Activated CD4-positive, alpha-beta T cell treated with anti-CD3 and anti-CD28 coated beads, Interleukin-10, Interleukin-2, amounts not matched to agents 100 ng/mL and 50 ng/mL, durations not matched to agents 16 hours and 8 hours (primary cell): ENCODE measurements at regions not wholly inside any gene's neighbourhood (a gene's known extent, or its start where the extent isn't known, plus 50 kb on each side); places are given as distances from the start of the nearest gene placed in this dataset.
"Not testable (repeated sequence)": the region's sequence is repeated elsewhere in the genome, so short reads cannot be mapped to it uniquely, and the experiment has no call there.

ENCODE experiments used
- DNase-seq: peaks from one replicate; pipeline ENCODE4 v3.0.0-alpha.2; 2020

- DNase-seq = no peak
Observed at GRCh38 chr5:115469904-115470516, 74.6 kb downstream of the FEM1C start.

GRCh38 chr5:115467628-115468027 lies 76.9 kb downstream of the FEM1C start:
- no peak for DNase-seq

GRCh38 chr5:115465431-115465830 lies 79.1 kb downstream of the FEM1C start:
- no peak for DNase-seq

GRCh38 chr5:115463983-115464382 lies 80.6 kb downstream of the FEM1C start:
- DNase-seq = no peak

- peak; percentile 88 for DNase-seq
Observed at GRCh38 chr5:115461506-115462290, 82.9 kb downstream of the FEM1C start.

GRCh38 chr5:115461093-115461492 lies 83.5 kb downstream of the FEM1C start:
- DNase-seq = peak; percentile 50

- peak; percentile 90 for DNase-seq
Observed at GRCh38 chr5:115460472-115460871, 84.1 kb downstream of the FEM1C start.

- peak; percentile 19 for DNase-seq
Observed at GRCh38 chr5:115459855-115460341, 84.7 kb downstream of the FEM1C start.

GRCh38 chr5:115458416-115458815 lies 86.2 kb downstream of the FEM1C start:
- DNase-seq = no peak

- no peak for DNase-seq
Observed at GRCh38 chr5:115458003-115458409, 86.6 kb downstream of the FEM1C start.

GRCh38 chr5:115457571-115457970 lies 87.0 kb downstream of the FEM1C start:
- DNase-seq = no peak

GRCh38 chr5:115456539-115457040 lies 88.0 kb downstream of the FEM1C start:
- no peak for DNase-seq

- no peak for DNase-seq
Observed at GRCh38 chr5:115456056-115456455, 88.5 kb downstream of the FEM1C start.

- no peak for DNase-seq
Observed at GRCh38 chr5:115455301-115455707, 89.3 kb downstream of the FEM1C start.

- no peak for DNase-seq
Observed at GRCh38 chr5:115453391-115454095, 91.0 kb downstream of the FEM1C start.

- no peak for DNase-seq
Observed at GRCh38 chr5:115452536-115453235, 91.9 kb downstream of the FEM1C start.

- no peak for DNase-seq
Observed at GRCh38 chr5:115452083-115452482, 92.5 kb downstream of the FEM1C start.

- peak; percentile 22 for DNase-seq
Observed at GRCh38 chr5:115450741-115451140, 93.8 kb downstream of the FEM1C start.

GRCh38 chr5:115448630-115449029 lies 95.9 kb downstream of the FEM1C start:
- DNase-seq = not testable (repeated sequence)

GRCh38 chr5:115440782-115441451 lies 103.7 kb downstream of the FEM1C start:
- DNase-seq = no peak

- no peak for DNase-seq
Observed at GRCh38 chr5:115439639-115440038, 104.9 kb downstream of the FEM1C start.

GRCh38 chr5:115439042-115439441 lies 105.5 kb downstream of the FEM1C start:
- no peak for DNase-seq
